ENCODE measurements at regions not wholly inside any gene's neighbourhood (a gene's known extent, or its start where the extent isn't known, plus 50 kb on each side); places are given as distances from the start of the nearest gene placed in this dataset.

- no peak for TF ChIP-seq CTCF (IDR thresholded peaks at IDR 0.05; ENCODE audit: control extremely low read depth, extremely low read depth, low read depth, missing control alignments)
- POLR2A ChIA-PET: no interaction called here
- CTCF ChIA-PET: interaction anchor here (1.2 kb wide), 1 partner anchor 259 kb away, joined by 3 read pairs; no protein-coding TSS in a partner anchor
- DNase-seq (ENCODE audit: extremely low spot score): no peak
These were observed 191.6 kb downstream of the TRIM36 start for GRCh38 chr5:114977979-114978573.

GRCh38 chr5:114969482-114969881 lies 200.2 kb downstream of the TRIM36 start:
- no peak for TF ChIP-seq CTCF (IDR thresholded peaks at IDR 0.05; ENCODE audit: control extremely low read depth, extremely low read depth, low read depth, missing control alignments)
- DNase-seq (ENCODE audit: extremely low spot score): no peak
- POLR2A ChIA-PET: no interaction called here
- CTCF ChIA-PET: no interaction called here

GRCh38 chr5:114957384-114957783 lies 212.3 kb downstream of the TRIM36 start:
- ChIA-PET POLR2A (no interaction called here), CTCF (no interaction called here)
- TF ChIP-seq CTCF (IDR thresholded peaks at IDR 0.05; ENCODE audit: control extremely low read depth, extremely low read depth, low read depth, missing control alignments): no peak
- DNase-seq (ENCODE audit: extremely low spot score): no peak

GRCh38 chr5:114953565-114953964 lies 216.1 kb downstream of the TRIM36 start:
- POLR2A ChIA-PET: no interaction called here

GRCh38 chr5:114952876-114953275 lies 216.8 kb downstream of the TRIM36 start:
- DNase-seq (ENCODE audit: extremely low spot score): no peak
- ChIA-PET POLR2A (no interaction called here), CTCF (no interaction called here)
- TF ChIP-seq CTCF (IDR thresholded peaks at IDR 0.05; ENCODE audit: control extremely low read depth, extremely low read depth, low read depth, missing control alignments): no peak

More at GRCh38 chr5:114953565-114953964, 216.1 kb downstream of the TRIM36 start:
- TF ChIP-seq CTCF (IDR thresholded peaks at IDR 0.05; ENCODE audit: control extremely low read depth, extremely low read depth, low read depth, missing control alignments): no peak
- CTCF ChIA-PET: no interaction called here
- no peak for DNase-seq (ENCODE audit: extremely low spot score)

- CTCF ChIA-PET: interaction anchor here (1.5 kb wide), 1 partner anchor 11 kb away, joined by 4 read pairs; no protein-coding TSS in a partner anchor
- no peak for DNase-seq (ENCODE audit: extremely low spot score)
- POLR2A ChIA-PET: no interaction called here
- no peak for TF ChIP-seq CTCF (IDR thresholded peaks at IDR 0.05; ENCODE audit: control extremely low read depth, extremely low read depth, low read depth, missing control alignments)
These were observed 220.0 kb downstream of the TRIM36 start for GRCh38 chr5:114949756-114950155.
